ENCODE measurements at regions not wholly inside any gene's neighbourhood (a gene's known extent, or its start where the extent isn't known, plus 50 kb on each side); places are given as distances from the start of the nearest gene placed in this dataset.
"Not testable (repeated sequence)": the region's sequence is repeated elsewhere in the genome, so short reads cannot be mapped to it uniquely, and the experiment has no call there.

DNA sequence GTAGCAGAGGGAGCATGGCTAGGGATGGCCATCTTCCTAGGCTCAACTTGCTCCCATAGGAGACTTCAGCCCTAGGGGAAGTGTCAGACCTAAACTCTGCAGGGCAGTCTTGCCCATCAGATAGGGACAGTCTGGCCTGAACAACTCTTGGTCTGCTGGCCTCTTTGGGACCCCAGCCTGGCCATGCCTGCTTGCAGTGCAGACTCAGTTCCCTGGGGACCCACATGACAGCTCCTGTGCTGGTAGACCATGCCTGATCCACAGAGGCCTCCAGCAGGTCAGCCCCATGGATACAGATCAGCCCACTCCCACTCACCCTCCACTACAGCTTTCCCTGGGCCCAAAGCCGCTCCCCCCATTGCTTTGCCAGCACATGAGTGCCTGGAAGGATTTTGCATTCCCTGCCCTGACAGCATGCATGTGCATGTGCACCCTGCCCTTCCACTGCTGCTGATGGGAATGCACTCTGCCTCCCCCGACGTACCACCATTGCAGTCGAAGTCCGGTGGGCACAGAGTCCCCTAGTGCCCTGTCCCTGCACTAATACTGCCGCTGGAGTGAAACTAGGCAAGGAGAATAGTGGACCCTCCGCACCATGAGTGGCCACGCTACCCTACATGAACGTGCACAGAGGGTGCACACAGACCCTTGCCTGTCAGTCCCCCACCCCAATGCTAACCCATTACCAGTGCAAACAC lies 841.4 kb downstream of the FSCB start:
- DNase-seq: no peak
- H3K36me3 Mint-ChIP-seq (ENCODE audit: low read depth): no peaks in the 10 kb centered on the region
- H3K4me1 Mint-ChIP-seq (ENCODE audit: low read depth): no peaks in the 10 kb centered on the region
- no peak overlapping the region for H3K4me3 Mint-ChIP-seq
- peaks cover 49% of the 10 kb centered on the region for H3K9me3 Mint-ChIP-seq
- H3K27ac Mint-ChIP-seq: no peak overlapping the region
- H3K27me3 Mint-ChIP-seq (ENCODE audit: insufficient read depth): no peaks in the 10 kb centered on the region
- TF ChIP-seq, protein P1, sequence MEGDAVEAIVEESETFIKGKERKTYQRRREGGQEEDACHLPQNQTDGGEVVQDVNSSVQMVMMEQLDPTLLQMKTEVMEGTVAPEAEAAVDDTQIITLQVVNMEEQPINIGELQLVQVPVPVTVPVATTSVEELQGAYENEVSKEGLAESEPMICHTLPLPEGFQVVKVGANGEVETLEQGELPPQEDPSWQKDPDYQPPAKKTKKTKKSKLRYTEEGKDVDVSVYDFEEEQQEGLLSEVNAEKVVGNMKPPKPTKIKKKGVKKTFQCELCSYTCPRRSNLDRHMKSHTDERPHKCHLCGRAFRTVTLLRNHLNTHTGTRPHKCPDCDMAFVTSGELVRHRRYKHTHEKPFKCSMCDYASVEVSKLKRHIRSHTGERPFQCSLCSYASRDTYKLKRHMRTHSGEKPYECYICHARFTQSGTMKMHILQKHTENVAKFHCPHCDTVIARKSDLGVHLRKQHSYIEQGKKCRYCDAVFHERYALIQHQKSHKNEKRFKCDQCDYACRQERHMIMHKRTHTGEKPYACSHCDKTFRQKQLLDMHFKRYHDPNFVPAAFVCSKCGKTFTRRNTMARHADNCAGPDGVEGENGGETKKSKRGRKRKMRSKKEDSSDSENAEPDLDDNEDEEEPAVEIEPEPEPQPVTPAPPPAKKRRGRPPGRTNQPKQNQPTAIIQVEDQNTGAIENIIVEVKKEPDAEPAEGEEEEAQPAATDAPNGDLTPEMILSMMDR (IDR thresholded peaks at IDR 0.05): no peak

DNA sequence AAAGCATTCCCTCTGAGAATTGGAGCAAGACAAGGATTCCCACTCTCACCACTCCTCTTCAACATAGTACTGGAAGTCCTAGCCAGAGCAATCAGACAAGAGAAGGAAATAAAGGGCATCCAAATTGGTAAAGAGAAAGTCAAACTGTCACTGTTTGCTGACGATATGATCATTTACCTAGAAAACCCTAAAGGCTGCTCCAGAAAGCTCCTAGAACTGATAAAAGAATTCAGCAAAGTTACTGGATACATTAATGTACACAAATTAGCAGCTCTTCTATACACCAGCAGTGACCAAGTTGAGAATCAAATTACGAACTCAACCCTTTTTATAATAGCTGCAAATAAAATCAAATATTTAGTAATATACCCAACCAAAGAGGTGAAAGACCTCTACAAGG lies 851.9 kb downstream of the FSCB start:
- not testable (repeated sequence) for H3K4me1 Mint-ChIP-seq (ENCODE audit: low read depth); H3K27ac Mint-ChIP-seq; DNase-seq; H3K4me3 Mint-ChIP-seq; H3K27me3 Mint-ChIP-seq (ENCODE audit: insufficient read depth); H3K36me3 Mint-ChIP-seq (ENCODE audit: low read depth)
- H3K9me3 Mint-ChIP-seq: peaks cover 65% of the 10 kb centered on the region

DNA sequence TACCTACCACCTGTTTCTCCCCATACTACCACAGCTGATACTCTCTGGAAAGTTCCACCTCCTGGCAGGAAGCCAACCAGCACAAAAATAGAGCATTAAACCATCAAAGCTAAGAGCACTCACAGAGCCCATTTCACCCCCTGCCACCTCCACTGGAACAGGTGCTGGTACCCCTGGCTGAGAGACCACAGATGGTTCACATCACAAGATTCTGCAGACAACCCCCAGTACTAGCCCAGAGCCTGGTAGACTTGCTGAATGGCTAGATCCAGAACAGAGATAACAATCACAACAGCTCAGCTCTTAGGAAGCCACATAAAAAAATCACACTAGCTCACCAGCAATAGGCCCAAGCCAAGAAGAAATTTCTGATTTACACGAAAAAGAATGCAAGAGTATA lies 855.2 kb downstream of the FSCB start:
- TF ChIP-seq, protein P1 (IDR thresholded peaks at IDR 0.05): no peak
- H3K4me3 Mint-ChIP-seq: no peak overlapping the region
- H3K36me3 Mint-ChIP-seq (ENCODE audit: low read depth): no peaks in the 10 kb centered on the region
- DNase-seq: no peak
- no peaks in the 10 kb centered on the region; the same call in 1 of the 2 replicates for H3K27me3 Mint-ChIP-seq (ENCODE audit: insufficient read depth)
- no peaks in the 10 kb centered on the region for H3K4me1 Mint-ChIP-seq (ENCODE audit: low read depth)
- H3K9me3 Mint-ChIP-seq: peaks cover 72% of the 10 kb centered on the region
- H3K27ac Mint-ChIP-seq: no peak overlapping the region

DNA sequence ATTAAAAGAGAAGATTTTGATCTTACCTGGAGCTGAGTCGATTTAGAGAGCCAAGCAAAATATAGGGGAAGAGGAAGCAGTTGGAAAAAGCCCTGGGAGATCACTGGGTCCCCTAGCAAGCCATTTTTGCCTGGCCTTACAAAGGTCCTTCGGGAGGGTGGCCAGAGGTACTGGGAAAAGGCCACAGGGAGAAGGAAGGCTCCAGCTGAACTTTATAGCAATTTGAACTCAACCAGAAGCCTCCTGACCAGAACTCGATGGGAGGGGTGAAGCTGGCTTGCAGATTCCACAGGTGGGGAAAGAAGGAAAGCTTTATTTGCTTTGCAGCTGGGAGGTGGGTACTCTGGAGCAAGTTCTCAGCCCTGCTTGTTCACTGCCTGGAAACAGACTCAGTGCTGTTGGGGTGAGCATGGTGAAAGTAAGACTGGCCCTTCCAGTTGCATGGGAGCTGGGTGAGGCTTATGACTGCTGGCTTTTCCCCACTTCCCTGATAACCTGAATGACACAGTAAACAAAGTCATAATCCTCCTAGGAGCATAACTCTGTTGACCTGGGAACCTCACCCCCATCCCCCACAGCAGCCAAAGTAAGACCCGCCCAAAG lies 855.8 kb downstream of the FSCB start:
- H3K9me3 Mint-ChIP-seq: peaks cover 65% of the 10 kb centered on the region
- no peaks in the 10 kb centered on the region for H3K36me3 Mint-ChIP-seq (ENCODE audit: low read depth)
- TF ChIP-seq, protein P1 (IDR thresholded peaks at IDR 0.05): no peak
- no peak for DNase-seq
- no peaks in the 10 kb centered on the region for H3K4me1 Mint-ChIP-seq (ENCODE audit: low read depth)
- H3K27ac Mint-ChIP-seq: no peak overlapping the region
- no peak overlapping the region for H3K4me3 Mint-ChIP-seq
- no peaks in the 10 kb centered on the region; the same call in 1 of the 2 replicates for H3K27me3 Mint-ChIP-seq (ENCODE audit: insufficient read depth)

DNA sequence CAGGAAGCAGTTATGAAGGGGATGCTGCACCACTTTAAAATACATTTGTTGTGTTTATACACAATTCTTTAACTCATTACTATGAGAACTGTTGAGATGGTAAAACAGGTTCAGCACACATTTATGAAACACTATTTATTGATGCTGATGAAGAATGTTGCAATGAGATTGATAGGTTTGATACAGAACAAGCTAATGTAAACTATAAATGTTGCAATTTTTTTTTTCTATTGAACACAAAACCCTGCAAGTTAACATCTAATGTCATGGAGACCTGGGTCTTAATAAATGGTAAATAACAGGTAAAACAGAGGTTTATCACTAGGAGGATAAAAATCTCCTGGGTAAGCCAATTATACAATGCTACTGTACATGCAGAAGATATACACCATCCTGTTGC lies 857.6 kb downstream of the FSCB start:
- Mint-ChIP-seq H3K4me3 (no peak overlapping the region), H3K9me3 (peaks cover 61% of the 10 kb centered on the region), H3K27ac (no peak overlapping the region), H3K36me3 (ENCODE audit: low read depth) (no peaks in the 10 kb centered on the region), H3K27me3 (ENCODE audit: insufficient read depth) (no peaks in the 10 kb centered on the region; the same call in 1 of the 2 replicates), H3K4me1 (ENCODE audit: low read depth) (no peaks in the 10 kb centered on the region)
- TF ChIP-seq, protein P1 (IDR thresholded peaks at IDR 0.05): no peak
- DNase-seq: no peak

DNA sequence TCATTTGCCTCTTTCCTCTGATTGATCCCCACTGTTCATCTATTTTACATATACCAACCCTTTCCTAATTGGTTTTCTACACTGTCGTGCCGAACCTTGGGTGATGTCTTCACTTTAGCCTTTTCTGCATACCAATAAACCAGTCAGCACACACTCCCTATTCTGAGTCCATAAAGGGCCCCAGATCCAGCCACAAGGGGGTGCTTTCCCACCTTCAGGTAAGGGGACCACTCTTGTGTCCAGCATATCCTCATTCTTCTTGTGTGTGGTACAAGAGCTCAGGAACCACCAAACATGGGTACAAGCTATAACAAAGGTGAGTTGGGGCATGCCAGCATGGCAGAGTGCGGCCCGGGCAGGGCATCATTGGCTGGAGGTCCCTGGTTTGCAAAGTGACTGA lies 859.8 kb downstream of the FSCB start:
- Mint-ChIP-seq H3K27me3 (ENCODE audit: insufficient read depth) (no peaks in the 10 kb centered on the region), H3K27ac (no peak overlapping the region), H3K4me1 (ENCODE audit: low read depth) (no peaks in the 10 kb centered on the region), H3K4me3 (no peak overlapping the region), H3K36me3 (ENCODE audit: low read depth) (no peaks in the 10 kb centered on the region), H3K9me3 (peaks cover 52% of the 10 kb centered on the region)
- TF ChIP-seq, protein P1 (IDR thresholded peaks at IDR 0.05): no peak
- no peak for DNase-seq

Data from HFFc6 (cell line).